SU-DHL-6 (cell line): ENCODE measurements at regions not wholly inside any gene's neighbourhood (a gene's known extent, or its start where the extent isn't known, plus 50 kb on each side); places are given as distances from the start of the nearest gene placed in this dataset.

Experiments
- EZH2phosphoT487 ChIP-seq: fragments of 200-600 bp; sonication (generic), shearing (Covaris generic); conservative IDR thresholded peaks from 2 replicates; pipeline ENCODE4 v1.6.1; 2018; ENCODE audit warnings: mild to moderate bottlenecking, antibody characterized with exemption, low read length, moderate library complexity, mixed read lengths
- TF ChIP-seq, protein P1 (sequence below): fragments of 200-600 bp; sonication (generic); IDR thresholded peaks from one replicate; pipeline ENCODE4 v1.5.1; 2017; ENCODE audit warnings: antibody characterized with exemption, mild to moderate bottlenecking, low read length, moderate library complexity; ENCODE audit not compliant: insufficient read depth, poor library complexity, severe bottlenecking

DNA sequence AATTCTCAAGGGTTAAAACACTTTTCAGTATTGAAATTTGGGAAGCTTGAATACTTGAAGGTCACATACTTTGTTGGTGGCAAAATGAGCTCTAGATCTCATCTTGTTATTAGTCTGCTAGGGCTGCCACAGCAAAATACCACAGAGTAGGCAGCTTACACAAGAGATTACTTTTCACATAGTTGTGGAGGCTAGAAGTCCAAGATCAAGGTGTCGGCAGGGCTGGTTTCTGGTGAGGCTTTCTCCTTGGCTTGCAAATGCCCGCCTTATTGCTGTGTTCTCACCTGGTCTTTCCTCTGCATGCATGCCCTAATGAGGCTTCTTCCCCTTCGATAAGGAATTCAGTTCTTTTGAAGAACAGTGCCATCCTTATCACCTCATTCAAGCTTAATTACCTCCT is 270.8 kb upstream of the ANKRD55 start:
- TF ChIP-seq, protein P1, sequence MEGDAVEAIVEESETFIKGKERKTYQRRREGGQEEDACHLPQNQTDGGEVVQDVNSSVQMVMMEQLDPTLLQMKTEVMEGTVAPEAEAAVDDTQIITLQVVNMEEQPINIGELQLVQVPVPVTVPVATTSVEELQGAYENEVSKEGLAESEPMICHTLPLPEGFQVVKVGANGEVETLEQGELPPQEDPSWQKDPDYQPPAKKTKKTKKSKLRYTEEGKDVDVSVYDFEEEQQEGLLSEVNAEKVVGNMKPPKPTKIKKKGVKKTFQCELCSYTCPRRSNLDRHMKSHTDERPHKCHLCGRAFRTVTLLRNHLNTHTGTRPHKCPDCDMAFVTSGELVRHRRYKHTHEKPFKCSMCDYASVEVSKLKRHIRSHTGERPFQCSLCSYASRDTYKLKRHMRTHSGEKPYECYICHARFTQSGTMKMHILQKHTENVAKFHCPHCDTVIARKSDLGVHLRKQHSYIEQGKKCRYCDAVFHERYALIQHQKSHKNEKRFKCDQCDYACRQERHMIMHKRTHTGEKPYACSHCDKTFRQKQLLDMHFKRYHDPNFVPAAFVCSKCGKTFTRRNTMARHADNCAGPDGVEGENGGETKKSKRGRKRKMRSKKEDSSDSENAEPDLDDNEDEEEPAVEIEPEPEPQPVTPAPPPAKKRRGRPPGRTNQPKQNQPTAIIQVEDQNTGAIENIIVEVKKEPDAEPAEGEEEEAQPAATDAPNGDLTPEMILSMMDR: no peak
- TF ChIP-seq EZH2phosphoT487: no peak
